ENCODE measurements at regions not wholly inside any gene's neighbourhood (a gene's known extent, or its start where the extent isn't known, plus 50 kb on each side); places are given as distances from the start of the nearest gene placed in this dataset.

DNA sequence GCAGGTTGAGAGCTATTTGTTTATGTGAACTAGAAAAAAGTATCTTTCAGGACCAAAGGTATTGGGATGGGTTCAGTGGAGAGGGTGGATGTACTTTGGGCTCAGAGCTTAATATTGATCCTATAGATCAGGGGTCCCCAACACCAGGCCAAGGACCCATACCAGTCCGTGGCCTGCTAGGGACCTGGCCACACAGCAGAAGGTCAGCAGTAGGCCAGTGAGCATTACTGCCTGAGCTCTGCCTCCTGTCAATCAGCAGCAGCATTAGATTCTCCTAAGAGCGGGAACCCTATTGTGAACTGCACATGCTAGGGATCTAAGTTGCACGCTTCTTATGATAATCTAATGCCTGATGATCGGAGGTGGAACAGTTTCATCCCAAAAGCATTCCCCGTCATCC is 115.8 kb upstream of the WDR11 start:
- TF ChIP-seq HDAC6 (IDR thresholded peaks at IDR 0.05; ENCODE audit: unreplicated experiment), result no peak
- no peak for TF ChIP-seq KAT2A (conservative IDR thresholded peaks at IDR 0.05; ENCODE audit: control insufficient read depth, low read depth, low read length)
- TF ChIP-seq RAD21 (IDR thresholded peaks at IDR 0.05; ENCODE audit: insufficient read depth, low read depth, low read length), result no peak
- TF ChIP-seq NFXL1 (IDR thresholded peaks at IDR 0.05; ENCODE audit: borderline replicate concordance), result no peak
- no peak for TF ChIP-seq SREBF2 (IDR thresholded peaks at IDR 0.05; ENCODE audit: low read length)
- TF ChIP-seq, protein P1, sequence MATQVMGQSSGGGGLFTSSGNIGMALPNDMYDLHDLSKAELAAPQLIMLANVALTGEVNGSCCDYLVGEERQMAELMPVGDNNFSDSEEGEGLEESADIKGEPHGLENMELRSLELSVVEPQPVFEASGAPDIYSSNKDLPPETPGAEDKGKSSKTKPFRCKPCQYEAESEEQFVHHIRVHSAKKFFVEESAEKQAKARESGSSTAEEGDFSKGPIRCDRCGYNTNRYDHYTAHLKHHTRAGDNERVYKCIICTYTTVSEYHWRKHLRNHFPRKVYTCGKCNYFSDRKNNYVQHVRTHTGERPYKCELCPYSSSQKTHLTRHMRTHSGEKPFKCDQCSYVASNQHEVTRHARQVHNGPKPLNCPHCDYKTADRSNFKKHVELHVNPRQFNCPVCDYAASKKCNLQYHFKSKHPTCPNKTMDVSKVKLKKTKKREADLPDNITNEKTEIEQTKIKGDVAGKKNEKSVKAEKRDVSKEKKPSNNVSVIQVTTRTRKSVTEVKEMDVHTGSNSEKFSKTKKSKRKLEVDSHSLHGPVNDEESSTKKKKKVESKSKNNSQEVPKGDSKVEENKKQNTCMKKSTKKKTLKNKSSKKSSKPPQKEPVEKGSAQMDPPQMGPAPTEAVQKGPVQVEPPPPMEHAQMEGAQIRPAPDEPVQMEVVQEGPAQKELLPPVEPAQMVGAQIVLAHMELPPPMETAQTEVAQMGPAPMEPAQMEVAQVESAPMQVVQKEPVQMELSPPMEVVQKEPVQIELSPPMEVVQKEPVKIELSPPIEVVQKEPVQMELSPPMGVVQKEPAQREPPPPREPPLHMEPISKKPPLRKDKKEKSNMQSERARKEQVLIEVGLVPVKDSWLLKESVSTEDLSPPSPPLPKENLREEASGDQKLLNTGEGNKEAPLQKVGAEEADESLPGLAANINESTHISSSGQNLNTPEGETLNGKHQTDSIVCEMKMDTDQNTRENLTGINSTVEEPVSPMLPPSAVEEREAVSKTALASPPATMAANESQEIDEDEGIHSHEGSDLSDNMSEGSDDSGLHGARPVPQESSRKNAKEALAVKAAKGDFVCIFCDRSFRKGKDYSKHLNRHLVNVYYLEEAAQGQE (IDR thresholded peaks at IDR 0.05; ENCODE audit: low read depth, low read length), result no peak
- TF ChIP-seq, protein P2, sequence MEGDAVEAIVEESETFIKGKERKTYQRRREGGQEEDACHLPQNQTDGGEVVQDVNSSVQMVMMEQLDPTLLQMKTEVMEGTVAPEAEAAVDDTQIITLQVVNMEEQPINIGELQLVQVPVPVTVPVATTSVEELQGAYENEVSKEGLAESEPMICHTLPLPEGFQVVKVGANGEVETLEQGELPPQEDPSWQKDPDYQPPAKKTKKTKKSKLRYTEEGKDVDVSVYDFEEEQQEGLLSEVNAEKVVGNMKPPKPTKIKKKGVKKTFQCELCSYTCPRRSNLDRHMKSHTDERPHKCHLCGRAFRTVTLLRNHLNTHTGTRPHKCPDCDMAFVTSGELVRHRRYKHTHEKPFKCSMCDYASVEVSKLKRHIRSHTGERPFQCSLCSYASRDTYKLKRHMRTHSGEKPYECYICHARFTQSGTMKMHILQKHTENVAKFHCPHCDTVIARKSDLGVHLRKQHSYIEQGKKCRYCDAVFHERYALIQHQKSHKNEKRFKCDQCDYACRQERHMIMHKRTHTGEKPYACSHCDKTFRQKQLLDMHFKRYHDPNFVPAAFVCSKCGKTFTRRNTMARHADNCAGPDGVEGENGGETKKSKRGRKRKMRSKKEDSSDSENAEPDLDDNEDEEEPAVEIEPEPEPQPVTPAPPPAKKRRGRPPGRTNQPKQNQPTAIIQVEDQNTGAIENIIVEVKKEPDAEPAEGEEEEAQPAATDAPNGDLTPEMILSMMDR (IDR thresholded peaks at IDR 0.05 in 2 of 3, conservative IDR thresholded peaks at IDR 0.05 in 1 of 3; ENCODE audit: control insufficient read depth in 2 of 3, extremely low read depth in 1 of 3, insufficient read depth in 1 of 3, low read depth in 3 of 3, low read length in 3 of 3), result no peak
- TF ChIP-seq CREM (IDR thresholded peaks at IDR 0.05; ENCODE audit: low read depth), result no peak
- TF ChIP-seq TBL1XR1 (IDR thresholded peaks at IDR 0.05; ENCODE audit: low read depth, low read length), result no peak
- TF ChIP-seq, protein P3, sequence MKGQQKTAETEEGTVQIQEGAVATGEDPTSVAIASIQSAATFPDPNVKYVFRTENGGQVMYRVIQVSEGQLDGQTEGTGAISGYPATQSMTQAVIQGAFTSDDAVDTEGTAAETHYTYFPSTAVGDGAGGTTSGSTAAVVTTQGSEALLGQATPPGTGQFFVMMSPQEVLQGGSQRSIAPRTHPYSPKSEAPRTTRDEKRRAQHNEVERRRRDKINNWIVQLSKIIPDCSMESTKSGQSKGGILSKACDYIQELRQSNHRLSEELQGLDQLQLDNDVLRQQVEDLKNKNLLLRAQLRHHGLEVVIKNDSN (IDR thresholded peaks at IDR 0.05; ENCODE audit: borderline replicate concordance, extremely low read length, insufficient read depth, low read depth, low read length), result no peak
- TF ChIP-seq, protein P4, sequence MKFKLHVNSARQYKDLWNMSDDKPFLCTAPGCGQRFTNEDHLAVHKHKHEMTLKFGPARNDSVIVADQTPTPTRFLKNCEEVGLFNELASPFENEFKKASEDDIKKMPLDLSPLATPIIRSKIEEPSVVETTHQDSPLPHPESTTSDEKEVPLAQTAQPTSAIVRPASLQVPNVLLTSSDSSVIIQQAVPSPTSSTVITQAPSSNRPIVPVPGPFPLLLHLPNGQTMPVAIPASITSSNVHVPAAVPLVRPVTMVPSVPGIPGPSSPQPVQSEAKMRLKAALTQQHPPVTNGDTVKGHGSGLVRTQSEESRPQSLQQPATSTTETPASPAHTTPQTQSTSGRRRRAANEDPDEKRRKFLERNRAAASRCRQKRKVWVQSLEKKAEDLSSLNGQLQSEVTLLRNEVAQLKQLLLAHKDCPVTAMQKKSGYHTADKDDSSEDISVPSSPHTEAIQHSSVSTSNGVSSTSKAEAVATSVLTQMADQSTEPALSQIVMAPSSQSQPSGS (IDR thresholded peaks at IDR 0.05; ENCODE audit: low read length), result no peak
- no peak for TF ChIP-seq POLR2AphosphoS5 (IDR thresholded peaks at IDR 0.05; ENCODE audit: low read length)

All from GM12878 (cell line).